NT2/D1 (cell line): ENCODE measurements at regions not wholly inside any gene's neighbourhood (a gene's known extent, or its start where the extent isn't known, plus 50 kb on each side); places are given as distances from the start of the nearest gene placed in this dataset.

ENCODE experiments used
- DNase-seq: peaks from one replicate; pipeline ENCODE4 v3.0.0-alpha.2; 2011; ENCODE audit warnings: low read depth, low spot score
- H3K27me3 ChIP-seq: 2 replicates; pipeline ENCODE4 v1.6.0; 2011; ENCODE audit warnings: mild to moderate bottlenecking; ENCODE audit not compliant: insufficient read length, insufficient read depth
- H3K36me3 ChIP-seq: 2 replicates; pipeline ENCODE4 v1.6.1; 2011; ENCODE audit warnings: mild to moderate bottlenecking, low read length, mixed read lengths; ENCODE audit not compliant: insufficient read depth, insufficient read length
- H3K4me1 ChIP-seq: 2 replicates; pipeline ENCODE4 v1.5.1; 2011; ENCODE audit not compliant: insufficient read depth, insufficient read length
- H3K4me3 ChIP-seq: 2 replicates; pipeline ENCODE4 v1.5.1; 2011; ENCODE audit warnings: low read depth; ENCODE audit not compliant: insufficient read length
- H3K9ac ChIP-seq: 2 replicates; pipeline ENCODE4 v1.6.0; 2011; ENCODE audit warnings: low read depth; ENCODE audit not compliant: insufficient read length
- H3K9me3 ChIP-seq: 2 replicates; pipeline ENCODE4 v1.5.1; 2011; ENCODE audit warnings: mild to moderate bottlenecking, low read length; ENCODE audit not compliant: insufficient read depth
- SUZ12 ChIP-seq: IDR thresholded peaks from 2 replicates; pipeline ENCODE4 v1.6.1; 2011; ENCODE audit not compliant: insufficient read length, insufficient read depth; ENCODE audit errors: extremely low read depth
- YY1 ChIP-seq: IDR thresholded peaks from 2 replicates; pipeline ENCODE4 v1.6.1; 2011; ENCODE audit not compliant: insufficient read length, insufficient read depth
- ZNF274 ChIP-seq: IDR thresholded peaks from 2 replicates; pipeline ENCODE4 v1.6.1; 2011; ENCODE audit warnings: mild to moderate bottlenecking, low read depth, low read length

GRCh38 chr6:22455378-22455777, 114.0 kb upstream of the HDGFL1 start:
- Histone ChIP-seq H3K36me3 (no peaks in the 10 kb centered on the region), H3K4me1 (no peaks in the 10 kb centered on the region), H3K9me3 (no peaks in the 10 kb centered on the region), H3K9ac (no peak overlapping the region), H3K4me3 (no peak overlapping the region), H3K27me3 (no peaks in the 10 kb centered on the region)
- TF ChIP-seq ZNF274, result no peak
- no peak for TF ChIP-seq YY1
- TF ChIP-seq SUZ12, result no peak
- no peak for DNase-seq

GRCh38 chr6:22457996-22458395, 111.4 kb upstream of the HDGFL1 start:
- no peaks in the 10 kb centered on the region for H3K36me3 ChIP-seq
- no peaks in the 10 kb centered on the region for H3K27me3 ChIP-seq
- DNase-seq, result no peak
- no peaks in the 10 kb centered on the region for H3K9me3 ChIP-seq
- H3K4me3 ChIP-seq, result no peak overlapping the region
- no peak overlapping the region for H3K9ac ChIP-seq
- H3K4me1 ChIP-seq, result no peaks in the 10 kb centered on the region
- no peak for TF ChIP-seq YY1
- no peak for TF ChIP-seq ZNF274
- no peak for TF ChIP-seq SUZ12

GRCh38 chr6:22466665-22467245, 102.6 kb upstream of the HDGFL1 start:
- Histone ChIP-seq H3K27me3 (no peaks in the 10 kb centered on the region), H3K4me1 (no peaks in the 10 kb centered on the region), H3K4me3 (no peak overlapping the region), H3K9me3 (no peaks in the 10 kb centered on the region), H3K36me3 (no peaks in the 10 kb centered on the region), H3K9ac (no peak overlapping the region)
- TF ChIP-seq ZNF274, result no peak
- no peak for TF ChIP-seq SUZ12
- TF ChIP-seq YY1, result no peak
- DNase-seq, result no peak

GRCh38 chr6:22467645-22468044, 101.7 kb upstream of the HDGFL1 start:
- TF ChIP-seq ZNF274, result no peak
- no peak for TF ChIP-seq SUZ12
- no peaks in the 10 kb centered on the region for H3K36me3 ChIP-seq
- no peaks in the 10 kb centered on the region for H3K27me3 ChIP-seq
- H3K9me3 ChIP-seq, result no peaks in the 10 kb centered on the region
- H3K9ac ChIP-seq, result no peak overlapping the region
- no peak for DNase-seq
- no peaks in the 10 kb centered on the region for H3K4me1 ChIP-seq
- H3K4me3 ChIP-seq, result no peak overlapping the region

GRCh38 chr6:22468256-22468965, 101.0 kb upstream of the HDGFL1 start:
- H3K9me3 ChIP-seq, result no peaks in the 10 kb centered on the region
- TF ChIP-seq SUZ12, result no peak
- TF ChIP-seq ZNF274, result no peak
- TF ChIP-seq YY1, result no peak
- no peak for DNase-seq
- H3K4me3 ChIP-seq, result no peak overlapping the region
- H3K27me3 ChIP-seq, result no peaks in the 10 kb centered on the region
- no peaks in the 10 kb centered on the region for H3K36me3 ChIP-seq
- H3K9ac ChIP-seq, result no peak overlapping the region
- H3K4me1 ChIP-seq, result no peaks in the 10 kb centered on the region

- no peak overlapping the region for H3K9ac ChIP-seq
- no peak for TF ChIP-seq SUZ12
- no peak for TF ChIP-seq ZNF274
- no peak for TF ChIP-seq YY1
- no peak for DNase-seq
- H3K4me3 ChIP-seq, result no peak overlapping the region
- H3K4me1 ChIP-seq, result no peaks in the 10 kb centered on the region
- no peaks in the 10 kb centered on the region for H3K27me3 ChIP-seq
- no peaks in the 10 kb centered on the region for H3K9me3 ChIP-seq
- H3K36me3 ChIP-seq, result no peaks in the 10 kb centered on the region
Observed at GRCh38 chr6:22470454-22471131, 98.8 kb upstream of the HDGFL1 start.

- DNase-seq, result no peak
- no peak overlapping the region for H3K4me3 ChIP-seq
- H3K9me3 ChIP-seq, result no peaks in the 10 kb centered on the region
- no peaks in the 10 kb centered on the region for H3K27me3 ChIP-seq
- no peak overlapping the region for H3K9ac ChIP-seq
- TF ChIP-seq ZNF274 (no peak), YY1 (no peak), SUZ12 (no peak)
- no peaks in the 10 kb centered on the region for H3K4me1 ChIP-seq
- H3K36me3 ChIP-seq, result no peaks in the 10 kb centered on the region
Observed at GRCh38 chr6:22471132-22471690, 98.2 kb upstream of the HDGFL1 start.
